ENCODE measurements at regions not wholly inside any gene's neighbourhood (a gene's known extent, or its start where the extent isn't known, plus 50 kb on each side); places are given as distances from the start of the nearest gene placed in this dataset.
A peak's percentile ranks its signal among the peaks of the same experiment; 100 is the strongest.
"Not testable (repeated sequence)": the region's sequence is repeated elsewhere in the genome, so short reads cannot be mapped to it uniquely, and the experiment has no call there.

GRCh38 chr9:96062854-96063253 lies 187.4 kb downstream of the ERCC6L2 start:
- DNase-seq (ENCODE audit: low read depth): no peak
- no peak overlapping the region for H3K4me3 ChIP-seq (ENCODE audit: low read depth, low read length)
- TF ChIP-seq CTCF (conservative IDR thresholded peaks at IDR 0.05; ENCODE audit: low read depth, low read length): no peak

GRCh38 chr9:96062031-96062430 lies 186.5 kb downstream of the ERCC6L2 start:
- peak; percentile 43 for DNase-seq (ENCODE audit: low read depth)
- no peak overlapping the region for H3K4me3 ChIP-seq (ENCODE audit: low read depth, low read length)
- no peak for TF ChIP-seq CTCF (conservative IDR thresholded peaks at IDR 0.05; ENCODE audit: low read depth, low read length)

GRCh38 chr9:96061293-96061987 lies 185.9 kb downstream of the ERCC6L2 start:
- H3K4me3 ChIP-seq (ENCODE audit: low read depth, low read length): no peak overlapping the region
- TF ChIP-seq CTCF (conservative IDR thresholded peaks at IDR 0.05; ENCODE audit: low read depth, low read length): peak; percentile 76
- peak; percentile 74 for DNase-seq (ENCODE audit: low read depth)

DNA sequence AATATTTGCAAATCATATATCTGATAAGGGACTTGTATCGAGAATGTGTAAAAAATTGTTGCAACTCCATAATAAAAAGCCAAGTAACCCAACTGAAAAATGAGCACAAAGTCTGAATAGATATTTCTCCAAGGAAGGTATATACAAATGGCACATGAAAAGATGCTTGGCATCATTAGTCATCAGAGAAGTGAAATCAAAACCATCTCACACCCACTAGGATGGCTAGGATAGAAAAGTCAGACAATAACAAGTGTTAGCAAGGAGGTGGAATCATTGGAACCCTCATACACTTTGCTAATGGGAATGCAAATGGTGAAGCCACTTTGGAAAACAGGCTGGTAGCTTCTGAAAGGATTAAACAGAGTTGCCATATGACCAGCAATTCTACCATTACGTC lies 182.7 kb downstream of the ERCC6L2 start:
- TF ChIP-seq CTCF (conservative IDR thresholded peaks at IDR 0.05; ENCODE audit: low read depth, low read length): no peak
- H3K4me3 ChIP-seq (ENCODE audit: low read depth, low read length): no peak overlapping the region
- DNase-seq (ENCODE audit: low read depth): no peak

- TF ChIP-seq CTCF (conservative IDR thresholded peaks at IDR 0.05; ENCODE audit: low read depth, low read length): no peak
Observed at GRCh38 chr9:96057155-96057554, 181.7 kb downstream of the ERCC6L2 start.

GRCh38 chr9:96056226-96056625 lies 180.7 kb downstream of the ERCC6L2 start:
- no peak for TF ChIP-seq CTCF (conservative IDR thresholded peaks at IDR 0.05; ENCODE audit: low read depth, low read length)

More at GRCh38 chr9:96057155-96057554, 181.7 kb downstream of the ERCC6L2 start:
- DNase-seq (ENCODE audit: low read depth): peak; percentile 40
- H3K4me3 ChIP-seq (ENCODE audit: low read depth, low read length): no peak overlapping the region

DNA sequence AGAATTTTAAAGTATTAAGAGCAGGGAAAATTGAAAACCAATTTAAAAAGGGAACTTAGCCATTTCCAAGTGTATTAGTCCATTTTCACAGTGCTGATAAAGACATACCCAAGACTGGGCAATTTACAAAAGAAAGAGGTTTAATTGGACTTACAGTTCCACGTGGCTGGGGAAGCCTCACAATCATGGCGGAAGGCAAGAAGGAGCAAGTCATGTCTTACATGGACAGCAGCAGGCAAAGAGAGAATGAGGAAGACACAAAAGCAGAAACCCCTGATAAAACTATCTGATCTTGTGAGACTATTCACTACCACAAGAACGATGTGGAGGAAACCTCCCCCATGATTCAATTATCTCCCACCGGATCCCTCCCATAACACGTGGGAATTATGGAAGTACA lies 178.8 kb downstream of the ERCC6L2 start:
- H3K4me3 ChIP-seq (ENCODE audit: low read depth, low read length); DNase-seq (ENCODE audit: low read depth): not testable (repeated sequence)

More at GRCh38 chr9:96056226-96056625, 180.7 kb downstream of the ERCC6L2 start:
- no peak overlapping the region for H3K4me3 ChIP-seq (ENCODE audit: low read depth, low read length)
- no peak for DNase-seq (ENCODE audit: low read depth)

All from choroid plexus epithelial cell (primary cell).